PFSK-1 (cell line): ENCODE measurements at regions not wholly inside any gene's neighbourhood (a gene's known extent, or its start where the extent isn't known, plus 50 kb on each side); places are given as distances from the start of the nearest gene placed in this dataset.

Source experiments
- POLR2AphosphoS5 ChIP-seq: IDR thresholded peaks from 2 replicates; pipeline ENCODE4 v1.6.1; 2012; ENCODE audit warnings: low read depth, mild to moderate bottlenecking, control low read depth, low read length, moderate library complexity
- SIN3A ChIP-seq: IDR thresholded peaks from 2 replicates; pipeline ENCODE4 v1.6.1; 2012; ENCODE audit warnings: mild to moderate bottlenecking, low read length, moderate library complexity, borderline replicate concordance; ENCODE audit not compliant: insufficient read depth
- TAF1 ChIP-seq: IDR thresholded peaks from 2 replicates; pipeline ENCODE4 v1.6.1; 2012; ENCODE audit warnings: low read length, control low read depth, borderline replicate concordance; ENCODE audit not compliant: insufficient read depth

GRCh38 chr18:25454730-25455129 is 102.8 kb upstream of the ZNF521 start:
- TF ChIP-seq POLR2AphosphoS5: no peak
- no peak for TF ChIP-seq TAF1
- no peak for TF ChIP-seq SIN3A
